ENCODE measurements at regions not wholly inside any gene's neighbourhood (a gene's known extent, or its start where the extent isn't known, plus 50 kb on each side); places are given as distances from the start of the nearest gene placed in this dataset.
"Not testable (repeated sequence)": the region's sequence is repeated elsewhere in the genome, so short reads cannot be mapped to it uniquely, and the experiment has no call there.

DNA sequence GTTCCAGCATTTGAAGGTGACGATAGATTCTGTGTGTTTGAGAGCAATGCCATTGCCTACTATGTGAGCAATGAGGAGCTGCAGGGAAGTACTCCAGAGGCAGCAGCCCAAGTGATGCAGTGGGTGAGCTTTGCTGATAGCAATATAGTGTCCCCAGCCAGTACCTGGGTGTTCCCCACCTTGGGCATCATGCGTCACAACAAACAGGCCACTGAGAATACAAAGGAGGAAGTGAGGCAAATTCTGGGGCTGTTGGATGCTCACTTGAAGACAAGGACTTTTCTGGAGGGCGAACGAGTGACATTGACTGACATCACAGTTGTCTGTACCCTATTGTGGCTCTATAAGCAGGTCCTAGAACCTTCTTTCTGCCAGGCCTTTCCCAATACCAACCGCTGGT, 142.0 kb downstream of the PLS3 start:
- no peaks in the 10 kb centered on the region for H3K9me3 ChIP-seq (ENCODE audit: control insufficient read depth in 1 of 2, low read length in 2 of 2)
- H3K4me3 ChIP-seq (ENCODE audit: low read length in 2 of 2) = no peak overlapping the region
- H3K4me1 Mint-ChIP-seq = no peaks in the 10 kb centered on the region
- H3K27me3 ChIP-seq (ENCODE audit: insufficient read depth, low read length) = no peaks in the 10 kb centered on the region
- no peaks in the 10 kb centered on the region for H3K36me3 Mint-ChIP-seq
- no peaks in the 10 kb centered on the region for H3K27me3 Mint-ChIP-seq
- H3K27ac ChIP-seq (ENCODE audit: low read depth, low read length) = no peak overlapping the region
- H3K9me3 Mint-ChIP-seq = peaks cover 0 to 2% (median 0%) of the 10 kb centered on the region in 8 donors
- CTCF ChIA-PET (ENCODE audit: partially characterized antibody) = no interaction called here
- no peak for DNase-seq
- no peak overlapping the region for H3K4me3 Mint-ChIP-seq
- POLR2A ChIA-PET (ENCODE audit: partially characterized antibody) = no interaction called here
- no peak overlapping the region for H3K27ac Mint-ChIP-seq
- no peaks in the 10 kb centered on the region for H3K4me1 ChIP-seq (ENCODE audit: insufficient read depth, low read length)
- H3K36me3 ChIP-seq (ENCODE audit: insufficient read depth, low read length) = no peaks in the 10 kb centered on the region
- intact Hi-C loops (cut with micrococcal nuclease) = no loop called here

DNA sequence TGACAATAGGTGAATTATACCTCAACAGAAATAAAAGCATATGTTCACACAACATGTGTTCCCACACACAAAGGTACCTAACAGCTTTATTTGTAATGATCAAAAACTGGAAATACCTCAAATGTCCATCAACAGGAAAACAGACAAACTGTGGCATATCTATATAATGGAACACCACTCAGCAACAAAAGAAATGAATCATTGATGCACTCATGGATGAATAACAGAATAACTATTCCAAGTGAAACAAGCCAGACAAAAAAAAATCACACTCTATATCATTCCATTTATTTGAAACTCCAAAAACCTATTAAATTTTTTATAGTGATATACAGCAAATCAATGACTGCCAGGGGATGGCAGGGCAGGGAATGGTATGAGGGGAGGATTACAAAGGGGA, 148.1 kb downstream of the PLS3 start:
- no peaks in the 10 kb centered on the region for H3K4me1 ChIP-seq (ENCODE audit: insufficient read depth, low read length)
- no peak for DNase-seq
- intact Hi-C loops (cut with micrococcal nuclease) = no loop called here
- H3K9me3 ChIP-seq (ENCODE audit: control insufficient read depth in 1 of 2, low read length in 2 of 2) = no peaks in the 10 kb centered on the region
- Mint-ChIP-seq H3K27me3 (no peaks in the 10 kb centered on the region), H3K4me1 (no peaks in the 10 kb centered on the region), H3K36me3 (no peaks in the 10 kb centered on the region), H3K4me3 (no peak overlapping the region), H3K27ac (no peak overlapping the region), H3K9me3 (no peaks in the 10 kb centered on the region)
- POLR2A ChIA-PET (ENCODE audit: partially characterized antibody) = no interaction called here
- H3K4me3 ChIP-seq (ENCODE audit: low read length in 2 of 2) = no peak overlapping the region
- no peaks in the 10 kb centered on the region for H3K27me3 ChIP-seq (ENCODE audit: insufficient read depth, low read length)
- H3K27ac ChIP-seq (ENCODE audit: low read depth, low read length) = no peak overlapping the region
- H3K36me3 ChIP-seq (ENCODE audit: insufficient read depth, low read length) = no peaks in the 10 kb centered on the region
- CTCF ChIA-PET (ENCODE audit: partially characterized antibody) = no interaction called here

DNA sequence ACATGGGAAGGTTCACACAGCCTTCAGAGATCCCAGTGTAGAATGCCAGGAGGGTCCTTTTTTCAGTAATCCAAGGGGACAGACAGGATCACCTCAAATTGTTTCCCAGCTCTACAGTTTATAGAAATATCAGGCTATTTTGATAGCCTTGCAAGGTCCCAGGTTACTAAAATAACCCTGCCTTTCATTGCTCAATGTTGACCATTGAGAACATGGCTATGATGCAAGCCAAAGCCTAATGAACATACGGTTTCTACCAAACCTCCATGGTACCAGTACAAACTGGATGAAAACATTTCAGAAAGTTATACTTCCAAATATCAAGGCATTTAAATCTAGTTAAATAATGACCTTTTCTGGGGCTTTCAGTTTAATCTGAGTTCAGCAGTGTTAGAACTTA, 151.5 kb downstream of the PLS3 start:
- no peak overlapping the region for H3K27ac Mint-ChIP-seq
- DNase-seq = no peak
- no peaks in the 10 kb centered on the region for H3K36me3 Mint-ChIP-seq
- POLR2A ChIA-PET (ENCODE audit: partially characterized antibody) = no interaction called here
- intact Hi-C loops (cut with micrococcal nuclease) = no loop called here
- no peaks in the 10 kb centered on the region for H3K27me3 Mint-ChIP-seq
- no peaks in the 10 kb centered on the region for H3K9me3 Mint-ChIP-seq
- Histone ChIP-seq H3K9me3 (ENCODE audit: control insufficient read depth in 1 of 2, low read length in 2 of 2) (no peaks in the 10 kb centered on the region), H3K27ac (ENCODE audit: low read depth, low read length) (no peak overlapping the region), H3K27me3 (ENCODE audit: insufficient read depth, low read length) (no peaks in the 10 kb centered on the region), H3K4me1 (ENCODE audit: insufficient read depth, low read length) (no peaks in the 10 kb centered on the region), H3K36me3 (ENCODE audit: insufficient read depth, low read length) (no peaks in the 10 kb centered on the region), H3K4me3 (ENCODE audit: low read length in 2 of 2) (no peak overlapping the region)
- H3K4me3 Mint-ChIP-seq = no peak overlapping the region
- no peaks in the 10 kb centered on the region for H3K4me1 Mint-ChIP-seq
- CTCF ChIA-PET (ENCODE audit: partially characterized antibody) = no interaction called here

DNA sequence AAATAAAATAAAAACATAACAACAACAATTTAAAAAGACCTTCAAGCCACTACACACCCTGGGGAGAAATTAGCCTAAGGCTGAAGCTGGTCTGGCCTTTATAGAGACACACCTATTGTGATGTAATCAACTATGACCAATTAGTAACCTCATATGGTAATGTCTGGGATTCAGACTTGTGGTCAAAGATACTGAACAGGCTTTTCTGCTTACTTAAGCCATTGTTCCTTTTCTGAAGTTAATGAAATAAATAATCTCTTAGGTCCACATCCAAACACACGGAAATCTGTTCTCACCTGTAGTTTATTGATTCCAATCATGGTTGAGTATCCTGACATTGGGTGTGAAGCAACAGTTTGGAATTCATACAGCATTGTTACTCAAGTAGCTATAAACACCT, 152.5 kb downstream of the PLS3 start:
- Histone ChIP-seq H3K27me3 (ENCODE audit: insufficient read depth, low read length) (no peaks in the 10 kb centered on the region), H3K4me1 (ENCODE audit: insufficient read depth, low read length) (no peaks in the 10 kb centered on the region), H3K4me3 (ENCODE audit: low read length in 2 of 2) (no peak overlapping the region), H3K9me3 (ENCODE audit: control insufficient read depth in 1 of 2, low read length in 2 of 2) (no peaks in the 10 kb centered on the region), H3K27ac (ENCODE audit: low read depth, low read length) (no peak overlapping the region), H3K36me3 (ENCODE audit: insufficient read depth, low read length) (no peaks in the 10 kb centered on the region)
- no peak overlapping the region for H3K4me3 Mint-ChIP-seq
- no peaks in the 10 kb centered on the region for H3K4me1 Mint-ChIP-seq
- H3K27ac Mint-ChIP-seq = no peak overlapping the region
- POLR2A ChIA-PET (ENCODE audit: partially characterized antibody) = no interaction called here
- DNase-seq = no peak
- H3K36me3 Mint-ChIP-seq = no peaks in the 10 kb centered on the region
- no peaks in the 10 kb centered on the region for H3K27me3 Mint-ChIP-seq
- CTCF ChIA-PET (ENCODE audit: partially characterized antibody) = no interaction called here
- intact Hi-C loops (cut with micrococcal nuclease) = no loop called here
- no peaks in the 10 kb centered on the region for H3K9me3 Mint-ChIP-seq

DNA sequence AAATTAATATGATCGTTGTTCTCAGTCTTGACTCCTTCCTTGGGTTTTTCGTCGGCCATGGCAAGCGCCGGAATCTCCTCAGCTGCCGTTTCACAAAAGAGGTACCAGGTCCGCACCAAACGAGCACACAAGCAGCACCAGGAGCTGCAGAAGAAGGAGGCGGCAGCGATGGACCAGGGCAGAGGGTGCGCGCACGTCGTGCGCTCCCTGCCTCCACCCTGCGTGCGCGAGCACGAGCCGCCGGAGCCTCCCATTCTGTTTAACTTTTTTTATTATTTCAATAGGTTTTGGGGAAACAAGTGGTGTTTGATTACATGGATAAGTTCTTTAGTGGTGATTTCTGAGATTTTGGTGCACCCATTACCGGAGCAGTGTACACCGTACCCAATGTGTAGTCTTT, 158.2 kb downstream of the PLS3 start:
- H3K4me3 ChIP-seq (ENCODE audit: low read length in 2 of 2) = no peak overlapping the region
- H3K27ac ChIP-seq (ENCODE audit: low read depth, low read length) = no peak overlapping the region
- H3K27ac Mint-ChIP-seq = peak overlapping the region in 1 of 7 donors; percentile 37
- no peaks in the 10 kb centered on the region for H3K4me1 ChIP-seq (ENCODE audit: insufficient read depth, low read length)
- no peaks in the 10 kb centered on the region for H3K9me3 ChIP-seq (ENCODE audit: control insufficient read depth in 1 of 2, low read length in 2 of 2)
- H3K36me3 Mint-ChIP-seq = no peaks in the 10 kb centered on the region
- no peaks in the 10 kb centered on the region for H3K27me3 Mint-ChIP-seq
- DNase-seq = no peak
- CTCF ChIA-PET (ENCODE audit: partially characterized antibody) = no interaction called here
- no peaks in the 10 kb centered on the region for H3K4me1 Mint-ChIP-seq
- no peaks in the 10 kb centered on the region for H3K27me3 ChIP-seq (ENCODE audit: insufficient read depth, low read length)
- no peak overlapping the region for H3K4me3 Mint-ChIP-seq
- H3K9me3 Mint-ChIP-seq = no peaks in the 10 kb centered on the region
- H3K36me3 ChIP-seq (ENCODE audit: insufficient read depth, low read length) = no peaks in the 10 kb centered on the region
- POLR2A ChIA-PET (ENCODE audit: partially characterized antibody) = no interaction called here
- intact Hi-C loops (cut with micrococcal nuclease) = no loop called here

DNA sequence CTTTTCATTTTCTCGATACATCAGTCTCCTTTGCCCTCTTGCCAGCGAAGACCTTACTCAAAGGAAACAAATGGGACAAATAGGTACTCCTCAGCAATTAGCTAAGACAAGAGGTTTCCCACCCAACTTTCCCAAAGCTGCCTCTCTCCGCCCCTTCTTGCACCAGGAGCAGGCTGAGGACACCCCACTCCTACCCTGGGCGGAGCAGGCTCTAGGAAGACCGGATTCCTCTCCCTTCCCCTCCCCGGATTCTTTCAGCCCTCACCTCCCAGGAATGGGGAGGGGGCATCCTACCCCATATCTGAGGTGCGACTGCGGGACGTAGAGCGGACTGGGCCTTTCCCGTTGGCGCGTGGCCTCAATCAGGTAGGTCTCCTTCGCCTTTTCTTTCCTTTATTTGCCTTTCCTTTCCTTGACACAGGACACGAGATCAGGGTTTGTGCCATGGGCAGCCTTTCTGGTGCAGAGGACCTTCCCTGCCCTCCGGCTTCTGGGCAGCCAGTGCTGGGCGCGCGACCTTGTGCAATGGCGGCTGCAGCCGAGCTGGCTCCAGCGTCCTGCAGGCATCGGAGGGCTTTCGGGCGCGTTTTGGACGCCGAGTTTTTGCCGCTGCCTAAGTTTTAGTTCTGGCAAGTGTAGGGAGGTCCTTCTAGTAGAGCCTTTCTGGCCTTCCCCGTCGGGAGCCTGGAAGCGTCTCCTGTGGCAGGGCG, 161.9 kb downstream of the PLS3 start:
- DNase-seq; H3K4me3 Mint-ChIP-seq; H3K4me3 ChIP-seq (ENCODE audit: low read length in 2 of 2); intact Hi-C loops (cut with micrococcal nuclease); H3K9me3 Mint-ChIP-seq; H3K27ac Mint-ChIP-seq; H3K36me3 Mint-ChIP-seq; H3K27me3 ChIP-seq (ENCODE audit: insufficient read depth, low read length); H3K27ac ChIP-seq (ENCODE audit: low read depth, low read length); POLR2A ChIA-PET (ENCODE audit: partially characterized antibody); H3K9me3 ChIP-seq (ENCODE audit: control insufficient read depth in 1 of 2, low read length in 2 of 2); H3K27me3 Mint-ChIP-seq; CTCF ChIA-PET (ENCODE audit: partially characterized antibody); H3K4me1 ChIP-seq (ENCODE audit: insufficient read depth, low read length); H3K4me1 Mint-ChIP-seq; H3K36me3 ChIP-seq (ENCODE audit: insufficient read depth, low read length): not testable (repeated sequence)

DNA sequence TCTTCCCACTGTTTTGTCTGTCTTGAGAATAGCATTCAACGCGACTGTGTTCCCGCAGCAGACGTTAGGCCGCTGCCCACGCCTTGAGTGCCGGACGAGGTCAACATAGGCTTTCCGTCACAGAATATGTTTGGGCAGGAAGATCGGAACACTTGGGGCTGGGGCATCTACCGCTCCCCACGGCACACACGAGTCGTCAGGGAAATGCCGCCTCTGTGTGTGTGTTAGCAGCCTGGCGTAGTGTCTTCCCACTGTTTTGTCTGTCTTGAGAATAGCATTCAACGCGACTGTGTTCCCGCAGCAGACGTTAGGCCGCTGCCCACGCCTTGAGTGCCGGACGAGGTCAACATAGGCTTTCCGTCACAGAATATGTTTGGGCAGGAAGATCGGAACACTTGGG, 164.4 kb downstream of the PLS3 start:
- intact Hi-C loops (cut with micrococcal nuclease); H3K27me3 ChIP-seq (ENCODE audit: insufficient read depth, low read length); H3K9me3 ChIP-seq (ENCODE audit: control insufficient read depth in 1 of 2, low read length in 2 of 2); POLR2A ChIA-PET (ENCODE audit: partially characterized antibody); H3K36me3 ChIP-seq (ENCODE audit: insufficient read depth, low read length); DNase-seq; H3K36me3 Mint-ChIP-seq; CTCF ChIA-PET (ENCODE audit: partially characterized antibody); H3K4me1 Mint-ChIP-seq; H3K27ac ChIP-seq (ENCODE audit: low read depth, low read length); H3K4me1 ChIP-seq (ENCODE audit: insufficient read depth, low read length); H3K4me3 Mint-ChIP-seq; H3K27ac Mint-ChIP-seq; H3K4me3 ChIP-seq (ENCODE audit: low read length in 2 of 2); H3K27me3 Mint-ChIP-seq; H3K9me3 Mint-ChIP-seq: not testable (repeated sequence)
